ENCODE measurements at regions not wholly inside any gene's neighbourhood (a gene's known extent, or its start where the extent isn't known, plus 50 kb on each side); places are given as distances from the start of the nearest gene placed in this dataset.

DNA sequence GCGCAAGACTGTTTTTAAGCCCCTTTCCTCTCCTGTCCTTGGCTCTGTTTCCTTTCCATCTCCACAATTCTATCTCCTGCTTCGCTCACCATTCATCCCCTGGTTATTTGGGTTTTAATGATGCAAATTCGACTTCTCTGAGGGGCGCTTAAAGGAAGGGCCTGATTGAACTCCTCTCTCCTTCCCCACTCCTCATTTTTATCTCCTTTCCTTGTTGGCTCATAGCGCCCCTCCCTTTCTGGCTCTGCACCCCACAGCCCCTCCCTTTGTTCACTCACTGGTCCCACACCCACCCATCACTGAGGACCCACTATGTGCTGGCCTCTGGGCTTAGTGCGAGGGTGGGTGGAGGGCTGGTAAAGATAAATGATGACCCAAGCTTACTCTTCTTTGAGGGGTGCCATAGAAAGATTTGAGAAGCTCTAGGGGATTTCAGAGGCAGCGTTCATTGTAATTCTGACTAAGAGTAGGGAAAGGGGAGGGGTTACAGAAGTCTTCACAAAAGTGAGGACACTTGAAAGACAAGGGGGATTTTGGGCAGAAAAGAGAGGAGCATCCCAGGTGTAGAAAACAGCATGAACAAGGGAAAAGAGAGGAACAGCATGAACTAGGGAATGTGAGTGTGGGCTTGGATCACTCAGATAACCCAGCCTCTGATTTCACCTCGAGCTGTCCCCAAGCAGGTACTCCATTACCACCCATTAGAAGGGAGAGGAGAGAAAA lies 507.8 kb downstream of the CD83 start:
- TF ChIP-seq ZNF37A (tag by site-specific recombination; IDR thresholded peaks at IDR 0.05), result no peak
- TF ChIP-seq, protein P1, sequence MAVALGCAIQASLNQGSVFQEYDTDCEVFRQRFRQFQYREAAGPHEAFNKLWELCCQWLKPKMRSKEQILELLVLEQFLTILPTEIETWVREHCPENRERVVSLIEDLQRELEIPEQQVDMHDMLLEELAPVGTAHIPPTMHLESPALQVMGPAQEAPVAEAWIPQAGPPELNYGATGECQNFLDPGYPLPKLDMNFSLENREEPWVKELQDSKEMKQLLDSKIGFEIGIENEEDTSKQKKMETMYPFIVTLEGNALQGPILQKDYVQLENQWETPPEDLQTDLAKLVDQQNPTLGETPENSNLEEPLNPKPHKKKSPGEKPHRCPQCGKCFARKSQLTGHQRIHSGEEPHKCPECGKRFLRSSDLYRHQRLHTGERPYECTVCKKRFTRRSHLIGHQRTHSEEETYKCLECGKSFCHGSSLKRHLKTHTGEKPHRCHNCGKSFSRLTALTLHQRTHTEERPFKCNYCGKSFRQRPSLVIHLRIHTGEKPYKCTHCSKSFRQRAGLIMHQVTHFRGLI (tag by site-specific recombination; IDR thresholded peaks at IDR 0.05), result no peak
